ENCODE measurements at regions not wholly inside any gene's neighbourhood (a gene's known extent, or its start where the extent isn't known, plus 50 kb on each side); places are given as distances from the start of the nearest gene placed in this dataset.

GRCh38 chr3:28682121-28682520, 333.5 kb upstream of the AZI2 start:
- no peak for DNase-seq (ENCODE audit: low read depth)
- TF ChIP-seq MYC (IDR thresholded peaks at IDR 0.05; ENCODE audit: low read depth, low read length): no peak
- TF ChIP-seq MAX (IDR thresholded peaks at IDR 0.05; ENCODE audit: low read depth, low read length): no peak
- TF ChIP-seq POLR2A (IDR thresholded peaks at IDR 0.05; ENCODE audit: extremely low read depth, insufficient read length): no peak
- no peak for TF ChIP-seq CTCF (IDR thresholded peaks at IDR 0.05; ENCODE audit: low read depth, low read length)

GRCh38 chr3:28690176-28690575, 341.6 kb upstream of the AZI2 start:
- no peak for TF ChIP-seq MAX (IDR thresholded peaks at IDR 0.05; ENCODE audit: low read depth, low read length)
- H3K4me3 ChIP-seq (ENCODE audit: low read depth, low read length): no peak overlapping the region
- DNase-seq (ENCODE audit: low read depth): no peak

More at GRCh38 chr3:28682121-28682520, 333.5 kb upstream of the AZI2 start:
- no peak overlapping the region for H3K4me3 ChIP-seq (ENCODE audit: low read depth, low read length)

- TF ChIP-seq MAX (IDR thresholded peaks at IDR 0.05; ENCODE audit: low read depth, low read length) (no peak), POLR2A (IDR thresholded peaks at IDR 0.05; ENCODE audit: extremely low read depth, insufficient read length) (no peak), MYC (IDR thresholded peaks at IDR 0.05; ENCODE audit: low read depth, low read length) (no peak), CTCF (IDR thresholded peaks at IDR 0.05; ENCODE audit: low read depth, low read length) (no peak)
- no peak for DNase-seq (ENCODE audit: low read depth)
- H3K4me3 ChIP-seq (ENCODE audit: low read depth, low read length): no peak overlapping the region
Measured at GRCh38 chr3:28698706-28699105, 350.1 kb upstream of the AZI2 start.

GRCh38 chr3:28699283-28699682, 350.7 kb upstream of the AZI2 start:
- no peak for DNase-seq (ENCODE audit: low read depth)
- no peak overlapping the region for H3K4me3 ChIP-seq (ENCODE audit: low read depth, low read length)
- no peak for TF ChIP-seq MYC (IDR thresholded peaks at IDR 0.05; ENCODE audit: low read depth, low read length)
- TF ChIP-seq POLR2A (IDR thresholded peaks at IDR 0.05; ENCODE audit: extremely low read depth, insufficient read length): no peak
- no peak for TF ChIP-seq CTCF (IDR thresholded peaks at IDR 0.05; ENCODE audit: low read depth, low read length)
- no peak for TF ChIP-seq MAX (IDR thresholded peaks at IDR 0.05; ENCODE audit: low read depth, low read length)

- TF ChIP-seq MYC (IDR thresholded peaks at IDR 0.05; ENCODE audit: low read depth, low read length): no peak
- TF ChIP-seq POLR2A (IDR thresholded peaks at IDR 0.05; ENCODE audit: extremely low read depth, insufficient read length): no peak
- TF ChIP-seq MAX (IDR thresholded peaks at IDR 0.05; ENCODE audit: low read depth, low read length): no peak
- TF ChIP-seq CTCF (IDR thresholded peaks at IDR 0.05; ENCODE audit: low read depth, low read length): no peak
- no peak overlapping the region for H3K4me3 ChIP-seq (ENCODE audit: low read depth, low read length)
- no peak for DNase-seq (ENCODE audit: low read depth)
Measured at GRCh38 chr3:28700728-28701127, 352.1 kb upstream of the AZI2 start.

- no peak for TF ChIP-seq POLR2A (IDR thresholded peaks at IDR 0.05; ENCODE audit: extremely low read depth, insufficient read length)
- no peak for TF ChIP-seq MYC (IDR thresholded peaks at IDR 0.05; ENCODE audit: low read depth, low read length)
- TF ChIP-seq CTCF (IDR thresholded peaks at IDR 0.05; ENCODE audit: low read depth, low read length): no peak
- no peak for TF ChIP-seq MAX (IDR thresholded peaks at IDR 0.05; ENCODE audit: low read depth, low read length)
- DNase-seq (ENCODE audit: low read depth): no peak
- no peak overlapping the region for H3K4me3 ChIP-seq (ENCODE audit: low read depth, low read length)
Measured at GRCh38 chr3:28703843-28704242, 355.2 kb upstream of the AZI2 start.
